HFF-Myc (cell line): ENCODE measurements at regions not wholly inside any gene's neighbourhood (a gene's known extent, or its start where the extent isn't known, plus 50 kb on each side); places are given as distances from the start of the nearest gene placed in this dataset.

ENCODE experiments used
- DNase-seq: peaks from one replicate; pipeline ENCODE4 v3.0.0-alpha.2; 2011; ENCODE audit warnings: low read depth; ENCODE audit errors: extremely low read depth
- H3K4me3 ChIP-seq: replicated peaks from 2 replicates; pipeline ENCODE4 v1.5.1; 2011; ENCODE audit warnings: low read depth, mild to moderate bottlenecking, control low read depth, low read length
- TF ChIP-seq, protein P1 (sequence below): IDR thresholded peaks from 2 replicates; pipeline ENCODE4 v1.5.1; 2012; ENCODE audit warnings: mild to moderate bottlenecking, low read depth, low read length, control low read depth; ENCODE audit errors: missing control alignments

- TF ChIP-seq, protein P1, sequence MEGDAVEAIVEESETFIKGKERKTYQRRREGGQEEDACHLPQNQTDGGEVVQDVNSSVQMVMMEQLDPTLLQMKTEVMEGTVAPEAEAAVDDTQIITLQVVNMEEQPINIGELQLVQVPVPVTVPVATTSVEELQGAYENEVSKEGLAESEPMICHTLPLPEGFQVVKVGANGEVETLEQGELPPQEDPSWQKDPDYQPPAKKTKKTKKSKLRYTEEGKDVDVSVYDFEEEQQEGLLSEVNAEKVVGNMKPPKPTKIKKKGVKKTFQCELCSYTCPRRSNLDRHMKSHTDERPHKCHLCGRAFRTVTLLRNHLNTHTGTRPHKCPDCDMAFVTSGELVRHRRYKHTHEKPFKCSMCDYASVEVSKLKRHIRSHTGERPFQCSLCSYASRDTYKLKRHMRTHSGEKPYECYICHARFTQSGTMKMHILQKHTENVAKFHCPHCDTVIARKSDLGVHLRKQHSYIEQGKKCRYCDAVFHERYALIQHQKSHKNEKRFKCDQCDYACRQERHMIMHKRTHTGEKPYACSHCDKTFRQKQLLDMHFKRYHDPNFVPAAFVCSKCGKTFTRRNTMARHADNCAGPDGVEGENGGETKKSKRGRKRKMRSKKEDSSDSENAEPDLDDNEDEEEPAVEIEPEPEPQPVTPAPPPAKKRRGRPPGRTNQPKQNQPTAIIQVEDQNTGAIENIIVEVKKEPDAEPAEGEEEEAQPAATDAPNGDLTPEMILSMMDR, result no peak
- no peak overlapping the region for H3K4me3 ChIP-seq
- DNase-seq, result no peak
Observed at GRCh38 chr5:158205992-158206391, 347.0 kb upstream of the CLINT1 start.

DNA sequence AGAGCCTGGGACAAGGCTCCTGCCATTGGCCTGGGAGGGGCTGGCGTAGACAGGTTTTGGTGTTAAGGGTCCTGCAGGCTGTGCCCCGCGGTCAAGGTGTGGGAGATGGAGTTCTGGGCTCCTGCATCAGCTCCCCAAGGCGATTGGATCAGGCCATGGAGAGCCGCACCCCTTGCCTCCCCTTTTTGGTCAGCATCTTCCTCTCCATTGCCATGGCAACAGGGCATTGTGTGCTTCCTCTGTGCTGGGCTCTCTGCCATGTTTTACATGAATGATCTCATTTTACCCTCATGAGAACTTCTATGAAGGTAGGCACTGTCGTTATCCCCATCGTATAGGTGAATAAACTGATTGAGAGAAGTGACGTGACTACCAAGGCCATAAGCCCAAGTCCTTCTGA, 344.3 kb upstream of the CLINT1 start:
- TF ChIP-seq, protein P1, result no peak
- DNase-seq, result no peak
- no peak overlapping the region for H3K4me3 ChIP-seq

- H3K4me3 ChIP-seq, result no peak overlapping the region
- TF ChIP-seq, protein P1, result no peak
- DNase-seq, result no peak
Observed at GRCh38 chr5:158202801-158203200, 343.9 kb upstream of the CLINT1 start.

- DNase-seq, result no peak
- TF ChIP-seq, protein P1, result no peak
Observed at GRCh38 chr5:158200619-158201018, 341.7 kb upstream of the CLINT1 start.

DNA sequence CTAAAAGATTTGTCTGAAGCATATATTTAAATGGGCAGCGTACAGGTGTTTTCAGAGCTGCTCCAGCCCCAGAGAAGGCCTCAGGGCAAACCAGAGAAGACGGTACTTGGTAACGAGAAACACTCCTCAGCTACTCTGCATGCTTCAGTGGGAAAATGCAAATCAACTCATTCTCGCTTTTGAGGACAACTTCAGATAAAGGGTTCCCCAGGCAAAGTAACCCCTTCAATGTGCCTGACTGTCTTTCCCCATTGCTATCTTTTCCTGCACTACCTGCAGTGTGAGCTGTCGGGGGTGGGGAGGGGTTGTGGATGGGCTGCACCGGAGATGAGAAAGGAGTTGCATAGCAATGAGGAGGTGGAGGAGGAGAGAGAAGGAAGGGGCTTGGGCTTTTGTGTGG, 339.7 kb upstream of the CLINT1 start:
- TF ChIP-seq, protein P1, result no peak
- H3K4me3 ChIP-seq, result no peak overlapping the region
- DNase-seq, result no peak

More at GRCh38 chr5:158200619-158201018, 341.7 kb upstream of the CLINT1 start:
- no peak overlapping the region for H3K4me3 ChIP-seq

- TF ChIP-seq, protein P1, result no peak
Observed at GRCh38 chr5:158195416-158196210, 336.7 kb upstream of the CLINT1 start.

More at GRCh38 chr5:158195416-158196210, 336.7 kb upstream of the CLINT1 start:
- DNase-seq, result no peak
- no peak overlapping the region for H3K4me3 ChIP-seq
